Gastroesophageal sphincter (tissue), 3 donors: ENCODE measurements at regions not wholly inside any gene's neighbourhood (a gene's known extent, or its start where the extent isn't known, plus 50 kb on each side); places are given as distances from the start of the nearest gene placed in this dataset.

Experiments used
- EP300 ChIP-seq: sonication (generic); formaldehyde crosslinking; IDR thresholded peaks from one replicate; pipeline ENCODE4 v1.6.1; 2017; ENCODE audit warnings: antibody characterized with exemption, mild to moderate bottlenecking
- POLR2AphosphoS5 ChIP-seq: sonication (generic); formaldehyde crosslinking; IDR thresholded peaks from one replicate; pipeline ENCODE4 v1.6.1; 2017; ENCODE audit warnings: antibody characterized with exemption
- TF ChIP-seq, protein P1 (sequence below), 4 experiments: fragments of 200-600 bp in 2 of 4; fragments of 450-650 bp in 2 of 4; sonication (generic) in 1 of 4; IDR thresholded peaks; one replicate each; pipeline ENCODE4 v1.5.1; 2017 to 2019; ENCODE audit warnings: antibody characterized with exemption in 4 of 4, mild to moderate bottlenecking in 2 of 4, moderate library complexity in 2 of 4

DNA sequence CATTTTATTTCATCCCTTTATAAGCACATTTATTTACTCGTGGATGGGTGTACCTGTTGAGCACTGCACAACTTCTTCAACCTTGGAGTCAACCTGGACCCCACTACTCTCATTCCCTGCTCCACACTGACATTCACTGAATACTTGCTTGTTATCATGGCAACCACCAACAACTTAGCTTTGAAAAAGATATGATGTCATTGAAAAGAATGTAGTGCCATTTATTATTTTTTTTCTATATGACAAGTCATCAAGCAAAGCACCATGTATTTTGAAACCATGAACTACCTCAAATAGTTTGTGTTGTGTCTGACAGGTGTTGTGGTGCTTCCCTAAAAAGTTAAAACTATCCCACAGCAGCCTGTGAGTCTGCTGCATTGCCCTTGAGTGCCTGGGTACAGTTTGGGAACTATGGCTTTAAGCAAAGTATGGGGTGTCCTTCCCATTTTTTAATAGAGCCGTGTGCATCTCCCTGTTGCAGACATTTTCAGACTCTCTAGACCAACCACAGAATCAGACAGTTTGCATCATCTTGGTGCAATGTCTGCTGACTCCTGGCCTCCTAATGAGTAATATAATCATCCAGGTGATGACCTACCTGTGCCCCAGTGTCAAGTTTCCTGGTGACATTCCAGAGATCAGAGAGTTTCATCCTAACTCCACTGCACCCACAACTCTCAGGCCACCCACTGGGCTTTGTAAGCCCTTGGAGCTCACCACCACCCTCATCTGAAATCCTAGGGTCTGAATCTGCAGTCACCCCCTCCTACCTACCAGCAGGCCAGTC is 339.7 kb upstream of the PROX1 start:
- TF ChIP-seq, protein P1, sequence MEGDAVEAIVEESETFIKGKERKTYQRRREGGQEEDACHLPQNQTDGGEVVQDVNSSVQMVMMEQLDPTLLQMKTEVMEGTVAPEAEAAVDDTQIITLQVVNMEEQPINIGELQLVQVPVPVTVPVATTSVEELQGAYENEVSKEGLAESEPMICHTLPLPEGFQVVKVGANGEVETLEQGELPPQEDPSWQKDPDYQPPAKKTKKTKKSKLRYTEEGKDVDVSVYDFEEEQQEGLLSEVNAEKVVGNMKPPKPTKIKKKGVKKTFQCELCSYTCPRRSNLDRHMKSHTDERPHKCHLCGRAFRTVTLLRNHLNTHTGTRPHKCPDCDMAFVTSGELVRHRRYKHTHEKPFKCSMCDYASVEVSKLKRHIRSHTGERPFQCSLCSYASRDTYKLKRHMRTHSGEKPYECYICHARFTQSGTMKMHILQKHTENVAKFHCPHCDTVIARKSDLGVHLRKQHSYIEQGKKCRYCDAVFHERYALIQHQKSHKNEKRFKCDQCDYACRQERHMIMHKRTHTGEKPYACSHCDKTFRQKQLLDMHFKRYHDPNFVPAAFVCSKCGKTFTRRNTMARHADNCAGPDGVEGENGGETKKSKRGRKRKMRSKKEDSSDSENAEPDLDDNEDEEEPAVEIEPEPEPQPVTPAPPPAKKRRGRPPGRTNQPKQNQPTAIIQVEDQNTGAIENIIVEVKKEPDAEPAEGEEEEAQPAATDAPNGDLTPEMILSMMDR (IDR thresholded peaks at IDR 0.05), result no peak
- TF ChIP-seq EP300 (no peak), POLR2AphosphoS5 (no peak)
